GM10248 (cell line): ENCODE measurements at regions not wholly inside any gene's neighbourhood (a gene's known extent, or its start where the extent isn't known, plus 50 kb on each side); places are given as distances from the start of the nearest gene placed in this dataset.
"Not testable (repeated sequence)": the region's sequence is repeated elsewhere in the genome, so short reads cannot be mapped to it uniquely, and the experiment has no call there.

ENCODE experiments used
- CTCF ChIA-PET: fragments of 300-600 bp; sonication (Branson Sonifier 250); formaldehyde crosslinking; extraction: SDS; loops from one replicate; lab custom pipeline; 2021; ENCODE audit warnings: antibody characterized with exemption; lab: Yijun Ruan, JAX
- POLR2A ChIA-PET: fragments of 350-650 bp; sonication (Branson Sonifier 250); formaldehyde crosslinking; extraction: SDS; loops from one replicate; lab custom pipeline; 2020; ENCODE audit warnings: antibody characterized with exemption; lab: Yijun Ruan, JAX
- DNase-seq: peaks from one replicate; pipeline ENCODE4 v3.0.0; 2012; ENCODE audit errors: extremely low spot score
- CTCF ChIP-seq: IDR thresholded peaks from 2 replicates; pipeline ENCODE4 v1.5.1; 2012; ENCODE audit warnings: mild to moderate bottlenecking, low read depth; ENCODE audit errors: extremely low read depth, missing control alignments, control extremely low read depth

GRCh38 chr6:9295644-9296043 lies 860.3 kb upstream of the SLC35B3 start:
- TF ChIP-seq CTCF, result no peak
- POLR2A ChIA-PET, result no interaction called here
- no peak for DNase-seq
- CTCF ChIA-PET, result interaction anchor here (1.0 kb wide), 1 partner anchor 9 kb away, joined by 3 read pairs; no protein-coding TSS in a partner anchor

- ChIA-PET CTCF (interaction anchor here (0.8 kb wide), 1 partner anchor 28 kb away, joined by 4 read pairs; no protein-coding TSS in a partner anchor), POLR2A (no interaction called here)
- DNase-seq, result no peak
- no peak for TF ChIP-seq CTCF
Observed at GRCh38 chr6:9292975-9293374, 857.6 kb upstream of the SLC35B3 start.

GRCh38 chr6:9290342-9290741 lies 855.0 kb upstream of the SLC35B3 start:
- CTCF ChIA-PET, result interaction anchor here (1.2 to 1.6 kb wide), 3 partner anchors 8 to 13 kb away, joined by 3 to 5 read pairs (median 4); no protein-coding TSS in a partner anchor
- POLR2A ChIA-PET, DNase-seq: not testable (repeated sequence)

- DNase-seq, result no peak
- no peak for TF ChIP-seq CTCF
- POLR2A ChIA-PET, result no interaction called here
- CTCF ChIA-PET, result no interaction called here
Observed at GRCh38 chr6:9272671-9273070, 837.3 kb upstream of the SLC35B3 start.

- ChIA-PET CTCF (no interaction called here), POLR2A (no interaction called here)
- no peak for TF ChIP-seq CTCF
- no peak for DNase-seq
Observed at GRCh38 chr6:9266741-9267140, 831.4 kb upstream of the SLC35B3 start.

- ChIA-PET CTCF (no interaction called here), POLR2A (no interaction called here)
- no peak for TF ChIP-seq CTCF
- DNase-seq, result no peak
Observed at GRCh38 chr6:9257215-9257614, 821.9 kb upstream of the SLC35B3 start.

- TF ChIP-seq CTCF, result no peak
Observed at GRCh38 chr6:9254251-9254650, 818.9 kb upstream of the SLC35B3 start.

More at GRCh38 chr6:9254251-9254650, 818.9 kb upstream of the SLC35B3 start:
- POLR2A ChIA-PET, result no interaction called here
- CTCF ChIA-PET, result no interaction called here
- no peak for DNase-seq
